Chondrocyte (in vitro differentiated cells): ENCODE measurements at regions not wholly inside any gene's neighbourhood (a gene's known extent, or its start where the extent isn't known, plus 50 kb on each side); places are given as distances from the start of the nearest gene placed in this dataset.

Experiments
- DNase-seq: peaks from one replicate; pipeline ENCODE4 v3.0.0; 2021; ENCODE audit warnings: mixed read lengths, low spot score
- H3K27ac Mint-ChIP-seq: one replicate; pipeline ENCODE4 v1.8.0; 2021; ENCODE audit warnings: mild to moderate bottlenecking, moderate library complexity, mixed read lengths; ENCODE audit not compliant: unreplicated experiment
- H3K27me3 Mint-ChIP-seq: 2 replicates; pipeline ENCODE4 v1.8.0; 2021; ENCODE audit warnings: low read depth, mixed read lengths
- H3K36me3 Mint-ChIP-seq: 2 replicates; pipeline ENCODE4 v1.8.0; 2021; ENCODE audit warnings: low read depth, mixed read lengths
- H3K4me1 Mint-ChIP-seq: 2 replicates; pipeline ENCODE4 v1.8.0; 2021; ENCODE audit warnings: low read depth, mild to moderate bottlenecking, mixed read lengths
- H3K4me3 Mint-ChIP-seq: one replicate; pipeline ENCODE4 v1.8.0; 2021; ENCODE audit warnings: mild to moderate bottlenecking, moderate library complexity, mixed read lengths; ENCODE audit not compliant: unreplicated experiment
- H3K9me3 Mint-ChIP-seq: 2 replicates; pipeline ENCODE4 v1.8.0; 2021; ENCODE audit warnings: low read depth, mixed read lengths
- TF ChIP-seq, protein P1 (sequence below): fragments of 200-600 bp; sonication (generic); IDR thresholded peaks from 2 replicates; pipeline ENCODE4 v1.5.0; 2021; ENCODE audit warnings: antibody characterized with exemption, mild to moderate bottlenecking, moderate library complexity

DNA sequence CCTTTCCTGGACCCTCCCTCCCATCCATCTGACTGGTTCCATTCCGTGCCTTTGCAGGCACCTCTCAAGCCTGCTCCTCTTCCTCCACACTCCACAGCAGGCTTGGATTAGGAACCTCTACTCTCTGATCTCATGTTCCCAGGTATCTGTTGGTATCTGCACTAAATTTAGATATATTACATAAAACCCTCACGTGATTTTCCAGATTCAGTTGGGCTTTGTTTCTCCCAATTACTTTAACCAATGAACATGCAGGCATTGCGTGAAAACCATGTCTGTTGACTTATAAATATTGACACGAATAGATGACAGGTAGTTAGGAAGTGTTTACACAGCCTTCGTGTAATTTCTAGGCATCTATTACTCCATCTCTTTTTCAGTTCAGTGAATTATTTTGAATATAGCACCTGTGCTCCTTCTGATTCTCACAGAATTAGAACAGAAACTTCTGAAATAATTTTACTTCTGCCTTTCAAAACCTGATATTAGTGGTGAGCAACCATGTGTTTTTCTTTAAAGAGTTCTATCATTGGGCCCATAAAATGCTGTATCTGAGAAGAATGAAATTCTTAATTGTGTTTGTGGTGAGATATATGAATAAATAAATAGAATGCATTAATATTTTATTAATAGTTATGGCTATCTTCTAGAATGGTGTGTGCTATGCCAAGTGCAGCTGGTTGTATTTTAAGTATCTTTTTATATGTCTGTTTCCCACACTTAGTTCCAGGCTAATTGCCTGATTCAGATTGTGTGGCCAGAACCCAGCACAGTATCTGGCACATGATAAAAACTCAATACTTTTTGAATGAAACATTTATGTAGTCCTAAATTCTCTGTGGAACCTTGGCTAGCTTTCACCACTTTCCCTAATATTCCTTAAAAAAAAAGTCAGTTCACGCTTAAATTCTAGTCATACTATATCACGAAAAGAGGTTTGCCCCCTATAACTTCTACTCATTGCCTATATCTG lies 304.8 kb downstream of the QDPR start:
- peaks cover 3% of the 10 kb centered on the region for H3K27me3 Mint-ChIP-seq
- H3K27ac Mint-ChIP-seq: no peak overlapping the region
- no peak for DNase-seq
- no peak overlapping the region for H3K4me3 Mint-ChIP-seq
- H3K9me3 Mint-ChIP-seq: peaks cover 2% of the 10 kb centered on the region
- TF ChIP-seq, protein P1, sequence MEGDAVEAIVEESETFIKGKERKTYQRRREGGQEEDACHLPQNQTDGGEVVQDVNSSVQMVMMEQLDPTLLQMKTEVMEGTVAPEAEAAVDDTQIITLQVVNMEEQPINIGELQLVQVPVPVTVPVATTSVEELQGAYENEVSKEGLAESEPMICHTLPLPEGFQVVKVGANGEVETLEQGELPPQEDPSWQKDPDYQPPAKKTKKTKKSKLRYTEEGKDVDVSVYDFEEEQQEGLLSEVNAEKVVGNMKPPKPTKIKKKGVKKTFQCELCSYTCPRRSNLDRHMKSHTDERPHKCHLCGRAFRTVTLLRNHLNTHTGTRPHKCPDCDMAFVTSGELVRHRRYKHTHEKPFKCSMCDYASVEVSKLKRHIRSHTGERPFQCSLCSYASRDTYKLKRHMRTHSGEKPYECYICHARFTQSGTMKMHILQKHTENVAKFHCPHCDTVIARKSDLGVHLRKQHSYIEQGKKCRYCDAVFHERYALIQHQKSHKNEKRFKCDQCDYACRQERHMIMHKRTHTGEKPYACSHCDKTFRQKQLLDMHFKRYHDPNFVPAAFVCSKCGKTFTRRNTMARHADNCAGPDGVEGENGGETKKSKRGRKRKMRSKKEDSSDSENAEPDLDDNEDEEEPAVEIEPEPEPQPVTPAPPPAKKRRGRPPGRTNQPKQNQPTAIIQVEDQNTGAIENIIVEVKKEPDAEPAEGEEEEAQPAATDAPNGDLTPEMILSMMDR: no peak
- H3K4me1 Mint-ChIP-seq: peaks cover 15% of the 10 kb centered on the region
- peaks cover 2% of the 10 kb centered on the region for H3K36me3 Mint-ChIP-seq

DNA sequence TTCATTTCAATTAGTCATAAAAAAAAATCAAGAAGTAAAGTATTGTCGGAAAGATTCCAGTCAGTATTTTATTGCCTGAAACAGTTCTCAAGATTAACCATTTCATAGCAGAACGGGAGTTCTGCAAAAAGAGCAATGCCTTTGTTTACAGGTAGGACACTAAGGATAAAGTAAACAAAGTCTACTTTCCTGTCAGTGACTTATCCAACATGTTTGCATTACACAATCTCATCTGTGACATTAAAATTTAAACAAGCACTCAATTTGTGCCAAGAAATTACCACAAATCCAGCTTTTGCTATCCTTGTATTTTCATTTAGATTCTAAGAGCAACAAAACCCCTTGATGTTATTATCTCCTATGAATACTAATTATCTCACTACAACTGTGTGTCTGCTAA lies 306.5 kb upstream of the LDB2 start:
- peaks cover 2% of the 10 kb centered on the region for H3K36me3 Mint-ChIP-seq
- H3K9me3 Mint-ChIP-seq: peaks cover 4% of the 10 kb centered on the region
- no peak overlapping the region for H3K27ac Mint-ChIP-seq
- DNase-seq: no peak
- no peak overlapping the region for H3K4me3 Mint-ChIP-seq
- H3K4me1 Mint-ChIP-seq: peaks cover 15% of the 10 kb centered on the region
- H3K27me3 Mint-ChIP-seq: peaks cover 7% of the 10 kb centered on the region
- TF ChIP-seq, protein P1: no peak

DNA sequence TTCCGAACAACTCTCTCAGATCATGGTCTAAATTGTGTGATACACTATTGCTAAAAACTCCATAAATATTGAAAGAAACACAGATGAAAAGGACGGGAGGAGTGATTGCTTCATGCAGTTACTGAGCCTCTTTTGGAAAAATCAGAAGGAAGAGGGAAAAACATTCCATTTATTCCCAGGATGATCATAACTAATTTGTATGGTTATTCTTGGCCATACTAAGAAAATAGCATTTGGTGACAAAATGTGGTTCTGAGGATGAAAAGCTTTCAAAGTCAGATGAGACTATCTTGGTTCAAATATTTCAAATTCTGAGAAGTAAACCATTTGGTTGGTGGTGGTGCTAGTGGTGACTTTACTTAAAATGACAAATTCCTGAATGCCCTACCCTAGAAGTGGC lies 305.4 kb upstream of the LDB2 start:
- Mint-ChIP-seq H3K36me3 (peaks cover 2% of the 10 kb centered on the region), H3K27ac (no peak overlapping the region)
- TF ChIP-seq, protein P1: no peak

DNA sequence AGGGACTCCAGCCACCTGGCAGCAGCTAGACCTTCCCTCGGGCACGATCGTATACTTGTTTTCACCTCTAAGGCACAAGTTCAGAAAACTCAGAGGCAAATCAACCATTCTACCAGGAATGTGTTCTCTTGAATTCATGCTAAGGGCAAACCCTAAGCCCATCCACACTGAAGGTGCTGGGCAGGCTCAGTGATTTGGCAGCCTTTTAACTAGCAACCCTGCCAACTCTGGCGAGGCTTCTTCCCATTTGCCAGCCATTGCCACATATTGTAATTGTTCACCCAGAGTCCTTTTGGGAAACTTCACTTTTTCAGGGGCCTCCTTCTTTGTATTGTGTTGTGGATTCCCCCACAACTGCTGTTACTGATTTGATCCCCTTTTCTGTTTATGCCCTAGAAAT lies 298.6 kb upstream of the LDB2 start:
- no peaks in the 10 kb centered on the region for H3K36me3 Mint-ChIP-seq
- DNase-seq: no peak
- H3K9me3 Mint-ChIP-seq: peaks cover 5% of the 10 kb centered on the region
- TF ChIP-seq, protein P1: no peak
- H3K27me3 Mint-ChIP-seq: peaks cover 3% of the 10 kb centered on the region
- peaks cover 8% of the 10 kb centered on the region for H3K4me1 Mint-ChIP-seq
- no peak overlapping the region for H3K27ac Mint-ChIP-seq
- H3K4me3 Mint-ChIP-seq: no peak overlapping the region

More for the DNA sequence above, 305.4 kb upstream of the LDB2 start:
- Mint-ChIP-seq H3K4me3 (no peak overlapping the region), H3K27me3 (peaks cover 7% of the 10 kb centered on the region), H3K9me3 (peaks cover 7% of the 10 kb centered on the region), H3K4me1 (peaks cover 15% of the 10 kb centered on the region)
- no peak for DNase-seq

DNA sequence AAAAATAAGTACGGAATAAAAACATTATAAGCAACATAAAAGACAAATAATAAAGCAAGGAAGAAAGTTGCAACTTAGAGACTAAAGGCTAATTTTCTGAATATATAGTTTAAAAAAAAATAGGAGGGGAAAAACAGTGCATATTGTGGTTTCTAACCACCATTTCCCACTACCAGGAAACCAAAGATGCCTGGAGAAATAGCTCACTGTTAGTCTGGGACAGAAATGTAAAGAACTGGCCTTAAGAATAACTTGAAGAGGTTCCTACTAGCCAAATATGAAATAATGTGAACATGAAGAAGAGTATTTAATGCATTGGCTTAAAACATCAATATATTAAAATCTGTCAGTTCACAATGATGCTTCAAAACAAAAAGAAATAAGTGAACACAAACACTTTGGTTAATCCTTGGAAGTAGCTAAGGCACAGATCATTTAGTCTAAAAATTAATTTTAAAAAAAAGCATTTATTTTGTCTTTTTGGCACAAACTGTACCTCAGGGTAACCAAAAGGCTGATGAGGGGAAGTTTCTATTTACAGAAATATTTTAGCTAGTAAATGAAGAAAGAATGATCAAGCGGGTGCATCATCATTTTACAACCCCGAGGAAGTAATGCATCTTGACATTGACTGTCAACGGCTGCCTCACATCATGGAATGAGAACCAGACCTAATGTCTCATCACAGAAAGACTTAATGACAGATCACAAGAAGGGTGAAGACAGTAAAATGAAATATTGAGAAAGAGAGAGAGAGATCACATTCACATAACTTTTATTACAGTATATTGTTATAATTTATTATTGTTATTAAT lies 297.2 kb upstream of the LDB2 start:
- TF ChIP-seq, protein P1: no peak
- Mint-ChIP-seq H3K4me1 (peaks cover 12% of the 10 kb centered on the region), H3K27ac (no peak overlapping the region), H3K36me3 (no peaks in the 10 kb centered on the region), H3K4me3 (no peak overlapping the region), H3K9me3 (peaks cover 5% of the 10 kb centered on the region), H3K27me3 (no peaks in the 10 kb centered on the region)
- DNase-seq: no peak
